WTC11 (cell line): ENCODE measurements at regions not wholly inside any gene's neighbourhood (a gene's known extent, or its start where the extent isn't known, plus 50 kb on each side); places are given as distances from the start of the nearest gene placed in this dataset.

Source experiments
- ATAC-seq: fragments of 200-7000 bp; cut with Tn5 transposase; 2 replicates; pipeline ENCODE4 v1.10.0; 2021; ENCODE audit warnings: mild to moderate bottlenecking, moderate library complexity
- CTCF ChIA-PET: fragments of 300-600 bp; sonication (Branson Sonifier 250); formaldehyde crosslinking; loops from one replicate; lab custom pipeline; 2021; ENCODE audit warnings: antibody characterized with exemption; lab: Charles Lee
- POLR2A ChIA-PET: fragments of 350-600 bp; sonication (Branson Sonifier 250); formaldehyde crosslinking; loops from one replicate; lab custom pipeline; 2021; ENCODE audit warnings: antibody characterized with exemption; lab: Charles Lee
- DNase-seq: peaks from one replicate; pipeline ENCODE4 v3.0.0; 2021; ENCODE audit warnings: low spot score
- H3K27ac Mint-ChIP-seq: 2 replicates; pipeline ENCODE4 v1.8.0; 2021; ENCODE audit warnings: mixed read lengths
- H3K27me3 Mint-ChIP-seq: 2 replicates; pipeline ENCODE4 v1.8.0; 2021; ENCODE audit warnings: low read depth, mild to moderate bottlenecking, moderate library complexity, mixed read lengths
- H3K36me3 Mint-ChIP-seq: 2 replicates; pipeline ENCODE4 v1.8.0; 2021; ENCODE audit warnings: mixed read lengths
- H3K4me1 Mint-ChIP-seq: 2 replicates; pipeline ENCODE4 v1.8.0; 2022; ENCODE audit warnings: mixed read lengths
- H3K4me3 Mint-ChIP-seq: 2 replicates; pipeline ENCODE4 v1.8.0; 2021; ENCODE audit warnings: mild to moderate bottlenecking, moderate library complexity, mixed read lengths
- H3K9me3 Mint-ChIP-seq: 2 replicates; pipeline ENCODE4 v1.8.0; 2021; ENCODE audit warnings: mixed read lengths
- ATF6 ChIP-seq: sonication (generic); formaldehyde crosslinking; IDR thresholded peaks from 2 replicates; pipeline ENCODE4 v1.8.1; 2023; ENCODE audit warnings: mild to moderate bottlenecking, missing genetic modification reagents
- CREB1 ChIP-seq: sonication (generic); formaldehyde crosslinking; IDR thresholded peaks from 2 replicates; pipeline ENCODE4 v1.8.0; 2023; ENCODE audit warnings: mild to moderate bottlenecking, missing genetic modification reagents
- EMX1 ChIP-seq: fragments of 250-450 bp; sonication (Bioruptor Pico); IDR thresholded peaks from 2 replicates; pipeline ENCODE4 v1.8.0; 2021; ENCODE audit warnings: mild to moderate bottlenecking
- ETV6 ChIP-seq: sonication (generic); formaldehyde crosslinking; IDR thresholded peaks from 2 replicates; pipeline ENCODE4 v1.8.1; 2022; ENCODE audit warnings: mild to moderate bottlenecking, missing genetic modification reagents
- GABPB1 ChIP-seq: sonication (generic); formaldehyde crosslinking; IDR thresholded peaks from 2 replicates; pipeline ENCODE4 v1.8.1; 2023; ENCODE audit warnings: mild to moderate bottlenecking, missing genetic modification reagents
- KAT7 ChIP-seq: sonication (generic); formaldehyde crosslinking; IDR thresholded peaks from 2 replicates; pipeline ENCODE4 v1.8.1; 2023; ENCODE audit warnings: missing genetic modification reagents, mild to moderate bottlenecking, borderline replicate concordance
- NR1H2 ChIP-seq: sonication (generic); formaldehyde crosslinking; IDR thresholded peaks from 2 replicates; pipeline ENCODE4 v1.9.0; 2021; ENCODE audit warnings: mild to moderate bottlenecking, moderate library complexity, missing genetic modification reagents
- ZBTB21 ChIP-seq: sonication (generic); formaldehyde crosslinking; IDR thresholded peaks from 2 replicates; pipeline ENCODE4 v1.8.1; 2023; ENCODE audit warnings: mild to moderate bottlenecking, missing genetic modification reagents, borderline replicate concordance
- ZNF138 ChIP-seq: sonication (generic); formaldehyde crosslinking; conservative IDR thresholded peaks from 2 replicates; pipeline ENCODE4 v1.8.1; 2022; ENCODE audit warnings: mild to moderate bottlenecking, moderate library complexity, missing genetic modification reagents
- ZNF232 ChIP-seq: sonication (generic); formaldehyde crosslinking; IDR thresholded peaks from 2 replicates; pipeline ENCODE4 v1.8.0; 2022; ENCODE audit warnings: mild to moderate bottlenecking, missing genetic modification reagents
- ZNF263 ChIP-seq: sonication (generic); formaldehyde crosslinking; IDR thresholded peaks from 2 replicates; pipeline ENCODE4 v1.8.1; 2022; ENCODE audit warnings: low read depth, mild to moderate bottlenecking, moderate library complexity, missing genetic modification reagents
- ZNF317 ChIP-seq: sonication (generic); formaldehyde crosslinking; IDR thresholded peaks from 2 replicates; pipeline ENCODE4 v1.8.1; 2023; ENCODE audit warnings: low read depth, mild to moderate bottlenecking, moderate library complexity, missing genetic modification reagents, borderline replicate concordance
- TF ChIP-seq, protein P1 (sequence below): fragments of 250-450 bp; sonication (Bioruptor Pico); conservative IDR thresholded peaks from 2 replicates; pipeline ENCODE4 v1.9.0; 2021; ENCODE audit warnings: mild to moderate bottlenecking
- TF ChIP-seq, protein P2 (sequence below): fragments of 250-450 bp; sonication (Bioruptor Pico); IDR thresholded peaks from 2 replicates; pipeline ENCODE4 v1.9.0; 2021; ENCODE audit warnings: mild to moderate bottlenecking
- TF ChIP-seq, protein P3 (sequence below): sonication (generic); formaldehyde crosslinking; IDR thresholded peaks from 2 replicates; pipeline ENCODE4 v1.8.1; 2022; ENCODE audit warnings: low read depth, missing genetic modification reagents, borderline replicate concordance
- TF ChIP-seq, protein P4 (sequence below): sonication (generic); formaldehyde crosslinking; IDR thresholded peaks from 2 replicates; pipeline ENCODE4 v1.8.0; 2023; ENCODE audit warnings: missing genetic modification reagents

DNA sequence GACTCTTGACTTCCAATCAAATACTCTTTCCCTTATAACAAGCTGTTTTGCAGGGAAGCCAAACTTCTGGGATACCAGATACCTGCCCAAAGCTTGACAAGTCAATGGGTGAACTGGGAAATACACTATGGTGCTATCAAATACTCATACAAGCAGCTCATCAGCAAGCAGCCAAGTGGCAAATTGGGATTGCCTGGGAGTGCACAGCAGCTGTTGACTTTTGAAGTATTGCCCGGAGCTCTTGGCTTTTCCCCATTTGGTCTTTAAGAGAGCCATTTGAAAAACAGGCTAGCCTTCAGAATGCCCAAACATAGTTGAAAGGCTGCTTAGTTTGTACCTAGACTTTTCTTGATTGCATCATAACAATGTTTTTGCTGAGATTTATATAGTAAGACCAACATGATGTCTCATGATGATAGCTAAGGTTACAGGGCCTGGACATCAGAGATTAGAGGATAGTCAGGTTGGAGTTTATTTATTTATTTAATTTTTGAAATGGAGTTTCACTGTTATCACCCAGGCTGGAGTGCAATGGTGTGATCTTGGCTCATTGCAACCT, 210.1 kb upstream of the ZNF608 start:
- H3K4me3 Mint-ChIP-seq = no peak overlapping the region
- H3K27ac Mint-ChIP-seq = no peak overlapping the region
- CTCF ChIA-PET = interaction anchor here (1.2 kb wide), 1 partner anchor 879 kb away, joined by 3 read pairs; no protein-coding TSS in a partner anchor
- no peaks in the 10 kb centered on the region for H3K27me3 Mint-ChIP-seq
- TF ChIP-seq, protein P1, sequence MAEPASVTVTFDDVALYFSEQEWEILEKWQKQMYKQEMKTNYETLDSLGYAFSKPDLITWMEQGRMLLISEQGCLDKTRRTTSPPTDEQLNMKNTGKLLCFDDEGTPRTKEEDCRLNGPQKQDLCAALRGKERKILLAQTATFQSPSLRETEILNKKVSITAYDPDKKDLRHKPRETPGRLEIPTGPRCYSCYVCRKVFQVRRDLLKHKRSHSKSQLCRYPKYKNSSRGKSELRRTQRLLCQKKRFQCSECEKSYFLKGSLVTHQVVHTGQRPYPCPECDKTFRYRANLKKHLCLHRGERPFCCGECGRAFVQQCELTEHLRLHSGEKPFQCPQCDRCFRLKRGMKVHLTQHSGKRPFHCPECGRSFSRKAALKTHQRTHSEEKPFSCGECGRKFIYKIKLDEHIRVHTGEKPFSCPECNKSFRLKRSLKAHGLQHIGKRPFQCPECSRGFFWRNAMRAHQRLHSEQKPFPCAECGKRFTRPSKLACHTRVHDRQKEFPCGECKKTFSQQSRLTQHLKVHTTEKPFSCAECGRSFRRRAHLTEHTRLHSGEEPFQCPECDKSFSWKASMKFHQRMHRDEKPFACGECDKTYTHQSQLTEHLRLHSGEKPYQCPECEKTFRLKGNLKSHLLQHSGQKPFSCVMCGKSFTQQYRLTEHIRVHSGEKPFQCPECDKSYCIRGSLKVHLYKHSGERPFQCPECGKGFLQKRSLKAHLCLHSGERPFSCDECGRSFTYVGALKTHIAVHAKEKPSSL = no peak
- TF ChIP-seq NR1H2 (CRISPR knock-in tag) (no peak), ZNF138 (CRISPR knock-in tag) (no peak)
- POLR2A ChIA-PET = no interaction called here
- ATAC-seq (no peak), DNase-seq (no peak)
- peaks cover 4% of the 10 kb centered on the region for H3K9me3 Mint-ChIP-seq
- H3K36me3 Mint-ChIP-seq = no peaks in the 10 kb centered on the region
- H3K4me1 Mint-ChIP-seq = no peaks in the 10 kb centered on the region

- no peaks in the 10 kb centered on the region for H3K27me3 Mint-ChIP-seq
- H3K9me3 Mint-ChIP-seq = peaks cover 3% of the 10 kb centered on the region; the same call in 1 of the 2 replicates
- H3K4me3 Mint-ChIP-seq = no peak overlapping the region
- H3K36me3 Mint-ChIP-seq = no peaks in the 10 kb centered on the region
- DNase-seq = no peak
- CTCF ChIA-PET = interaction anchor here (1.2 kb wide), 1 partner anchor 878 kb away, joined by 3 read pairs; no protein-coding TSS in a partner anchor
- POLR2A ChIA-PET = no interaction called here
- no peak overlapping the region for H3K27ac Mint-ChIP-seq
- ATAC-seq = no peak
- TF ChIP-seq CREB1 (CRISPR knock-in tag) = no peak
- TF ChIP-seq ATF6 = no peak
- TF ChIP-seq GABPB1 (CRISPR knock-in tag) = no peak
- TF ChIP-seq ZBTB21 (CRISPR knock-in tag) = no peak
- TF ChIP-seq, protein P2, sequence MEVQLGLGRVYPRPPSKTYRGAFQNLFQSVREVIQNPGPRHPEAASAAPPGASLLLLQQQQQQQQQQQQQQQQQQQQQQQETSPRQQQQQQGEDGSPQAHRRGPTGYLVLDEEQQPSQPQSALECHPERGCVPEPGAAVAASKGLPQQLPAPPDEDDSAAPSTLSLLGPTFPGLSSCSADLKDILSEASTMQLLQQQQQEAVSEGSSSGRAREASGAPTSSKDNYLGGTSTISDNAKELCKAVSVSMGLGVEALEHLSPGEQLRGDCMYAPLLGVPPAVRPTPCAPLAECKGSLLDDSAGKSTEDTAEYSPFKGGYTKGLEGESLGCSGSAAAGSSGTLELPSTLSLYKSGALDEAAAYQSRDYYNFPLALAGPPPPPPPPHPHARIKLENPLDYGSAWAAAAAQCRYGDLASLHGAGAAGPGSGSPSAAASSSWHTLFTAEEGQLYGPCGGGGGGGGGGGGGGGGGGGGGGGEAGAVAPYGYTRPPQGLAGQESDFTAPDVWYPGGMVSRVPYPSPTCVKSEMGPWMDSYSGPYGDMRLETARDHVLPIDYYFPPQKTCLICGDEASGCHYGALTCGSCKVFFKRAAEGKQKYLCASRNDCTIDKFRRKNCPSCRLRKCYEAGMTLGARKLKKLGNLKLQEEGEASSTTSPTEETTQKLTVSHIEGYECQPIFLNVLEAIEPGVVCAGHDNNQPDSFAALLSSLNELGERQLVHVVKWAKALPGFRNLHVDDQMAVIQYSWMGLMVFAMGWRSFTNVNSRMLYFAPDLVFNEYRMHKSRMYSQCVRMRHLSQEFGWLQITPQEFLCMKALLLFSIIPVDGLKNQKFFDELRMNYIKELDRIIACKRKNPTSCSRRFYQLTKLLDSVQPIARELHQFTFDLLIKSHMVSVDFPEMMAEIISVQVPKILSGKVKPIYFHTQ (CRISPR knock-in tag) = no peak
- TF ChIP-seq ETV6 = no peak
- TF ChIP-seq, protein P3, sequence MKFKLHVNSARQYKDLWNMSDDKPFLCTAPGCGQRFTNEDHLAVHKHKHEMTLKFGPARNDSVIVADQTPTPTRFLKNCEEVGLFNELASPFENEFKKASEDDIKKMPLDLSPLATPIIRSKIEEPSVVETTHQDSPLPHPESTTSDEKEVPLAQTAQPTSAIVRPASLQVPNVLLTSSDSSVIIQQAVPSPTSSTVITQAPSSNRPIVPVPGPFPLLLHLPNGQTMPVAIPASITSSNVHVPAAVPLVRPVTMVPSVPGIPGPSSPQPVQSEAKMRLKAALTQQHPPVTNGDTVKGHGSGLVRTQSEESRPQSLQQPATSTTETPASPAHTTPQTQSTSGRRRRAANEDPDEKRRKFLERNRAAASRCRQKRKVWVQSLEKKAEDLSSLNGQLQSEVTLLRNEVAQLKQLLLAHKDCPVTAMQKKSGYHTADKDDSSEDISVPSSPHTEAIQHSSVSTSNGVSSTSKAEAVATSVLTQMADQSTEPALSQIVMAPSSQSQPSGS (CRISPR knock-in tag) = no peak
- no peak for TF ChIP-seq ZNF263 (CRISPR knock-in tag)
- no peaks in the 10 kb centered on the region for H3K4me1 Mint-ChIP-seq
Measured at GRCh38 chr5:124957063-124957462, 210.6 kb upstream of the ZNF608 start.

DNA sequence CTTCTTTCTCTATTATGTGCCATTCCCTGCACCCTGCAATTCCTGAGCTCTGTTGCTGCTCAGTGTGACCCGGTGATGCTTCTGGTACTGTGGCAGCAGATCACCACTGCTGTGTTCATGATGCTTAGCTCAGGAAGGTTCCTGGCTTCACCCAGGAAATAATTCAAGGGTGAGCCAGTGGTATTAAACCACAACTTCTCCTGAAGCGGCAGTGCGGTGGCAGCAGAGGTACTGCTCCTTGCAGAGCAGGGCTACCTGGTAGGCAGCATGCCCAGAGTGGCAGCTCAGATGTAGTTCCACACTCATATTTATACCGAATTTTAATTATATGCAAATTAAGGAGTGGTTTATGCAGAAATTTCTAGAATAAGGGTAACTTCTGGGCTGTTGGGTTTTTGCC, 213.8 kb upstream of the ZNF608 start:
- Mint-ChIP-seq H3K9me3 (peaks cover 3% of the 10 kb centered on the region; the same call in 1 of the 2 replicates), H3K36me3 (no peaks in the 10 kb centered on the region), H3K4me3 (no peak overlapping the region), H3K27ac (no peak overlapping the region), H3K4me1 (peaks cover 22% of the 10 kb centered on the region), H3K27me3 (no peaks in the 10 kb centered on the region)
- POLR2A ChIA-PET = no interaction called here
- DNase-seq (no peak), ATAC-seq (no peak)
- no peak for TF ChIP-seq EMX1
- no peak for TF ChIP-seq KAT7
- TF ChIP-seq, protein P4, sequence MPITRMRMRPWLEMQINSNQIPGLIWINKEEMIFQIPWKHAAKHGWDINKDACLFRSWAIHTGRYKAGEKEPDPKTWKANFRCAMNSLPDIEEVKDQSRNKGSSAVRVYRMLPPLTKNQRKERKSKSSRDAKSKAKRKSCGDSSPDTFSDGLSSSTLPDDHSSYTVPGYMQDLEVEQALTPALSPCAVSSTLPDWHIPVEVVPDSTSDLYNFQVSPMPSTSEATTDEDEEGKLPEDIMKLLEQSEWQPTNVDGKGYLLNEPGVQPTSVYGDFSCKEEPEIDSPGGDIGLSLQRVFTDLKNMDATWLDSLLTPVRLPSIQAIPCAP = no peak
- no peak for TF ChIP-seq ZNF317 (CRISPR knock-in tag)
- TF ChIP-seq, protein P2 (CRISPR knock-in tag) = no peak
- TF ChIP-seq ZNF232 (CRISPR knock-in tag) = no peak
- CTCF ChIA-PET = no interaction called here
